PC-9 (cell line): ENCODE measurements at regions not wholly inside any gene's neighbourhood (a gene's known extent, or its start where the extent isn't known, plus 50 kb on each side); places are given as distances from the start of the nearest gene placed in this dataset.

Experiments used
- BruUV-seq: library from RNA; stranded (reverse); fragments of 400-500 nt; replicated peaks from 2 replicates; lab custom pipeline; 2021; lab: Mats Ljungman, UMichigan
- CTCF ChIA-PET: fragments of 300-600 bp; sonication (Branson Sonifier 250); formaldehyde crosslinking; loops from one replicate; lab custom pipeline; 2022; ENCODE audit warnings: antibody characterized with exemption; lab: Charles Lee
- POLR2A ChIA-PET: fragments of 300-600 bp; sonication (Branson Sonifier 250); formaldehyde crosslinking; loops from one replicate; lab custom pipeline; 2022; ENCODE audit warnings: antibody characterized with exemption; ENCODE audit not compliant: unreplicated experiment; lab: Charles Lee
- DNase-seq, 2 experiments: peaks; one replicate each; pipeline versions ENCODE4 v3.0.0 to v3.0.0-alpha.2; 2015 to 2022; ENCODE audit warnings: mixed read lengths in 1 of 2
- H2AFZ ChIP-seq: fragments of 200-600 bp; sonication (generic); 2 replicates; pipeline ENCODE4 v1.8.1; 2017; ENCODE audit warnings: antibody characterized with exemption
- H3F3A ChIP-seq: fragments of 200-600 bp; sonication (generic); 2 replicates; pipeline ENCODE4 v1.8.1; 2017; ENCODE audit warnings: antibody characterized with exemption, mild to moderate bottlenecking, low read depth; ENCODE audit not compliant: insufficient read depth
- H3K27ac ChIP-seq: fragments of 200-600 bp; sonication (generic); 2 replicates; pipeline ENCODE4 v1.6.1; 2016; ENCODE audit warnings: mixed run types
- H3K27me3 ChIP-seq: fragments of 200-600 bp; sonication (generic); 2 replicates; pipeline ENCODE4 v1.6.1; 2016; ENCODE audit warnings: low read depth, mixed run types; ENCODE audit not compliant: insufficient read depth
- H3K36me3 ChIP-seq: fragments of 200-600 bp; sonication (generic); 2 replicates; pipeline ENCODE4 v1.6.1; 2016; ENCODE audit warnings: low read depth, mixed run types
- H3K4me1 ChIP-seq: fragments of 200-600 bp; sonication (generic); replicated peaks from 2 replicates; pipeline ENCODE4 v1.6.1; 2016; ENCODE audit warnings: mixed run types; ENCODE audit not compliant: insufficient read depth
- H3K4me2 ChIP-seq: fragments of 200-600 bp; sonication (generic); 2 replicates; pipeline ENCODE4 v1.6.1; 2017; ENCODE audit warnings: mixed run types
- H3K4me3 ChIP-seq: fragments of 200-600 bp; sonication (generic); 2 replicates; pipeline ENCODE4 v1.6.1; 2016; ENCODE audit warnings: mixed run types
- H3K79me2 ChIP-seq: fragments of 200-600 bp; sonication (generic); 2 replicates; pipeline ENCODE4 v1.6.1; 2017; ENCODE audit warnings: low read depth, mixed run types
- H3K9me2 ChIP-seq: fragments of 200-600 bp; sonication (generic); 2 replicates; pipeline ENCODE4 v1.8.1; 2017; ENCODE audit warnings: mild to moderate bottlenecking; ENCODE audit not compliant: insufficient read depth
- H3K9me3 ChIP-seq: fragments of 200-600 bp; sonication (generic); 2 replicates; pipeline ENCODE4 v1.8.1; 2016; ENCODE audit warnings: low read depth; ENCODE audit not compliant: insufficient read depth
- H4K20me1 ChIP-seq: fragments of 200-600 bp; sonication (generic); 2 replicates; pipeline ENCODE4 v1.8.1; 2017; ENCODE audit not compliant: insufficient read depth
- EZH2 ChIP-seq: fragments of 200-600 bp; sonication (generic); IDR thresholded peaks from 2 replicates; pipeline ENCODE4 v1.8.0; 2017; ENCODE audit warnings: antibody characterized with exemption, low read depth
- intact Hi-C: fragments of 100-400 bp; cut with micrococcal nuclease; formaldehyde crosslinking; loops from one replicate; pipeline ENCODE4 v1.10.0; 2022; ENCODE audit not compliant: unreplicated experiment
- TF ChIP-seq, protein P1 (sequence below): fragments of 200-600 bp; sonication (generic); conservative IDR thresholded peaks from 2 replicates; pipeline ENCODE4 v1.6.1; 2017; ENCODE audit warnings: mixed run types, antibody characterized with exemption, mild to moderate bottlenecking, moderate library complexity

DNA sequence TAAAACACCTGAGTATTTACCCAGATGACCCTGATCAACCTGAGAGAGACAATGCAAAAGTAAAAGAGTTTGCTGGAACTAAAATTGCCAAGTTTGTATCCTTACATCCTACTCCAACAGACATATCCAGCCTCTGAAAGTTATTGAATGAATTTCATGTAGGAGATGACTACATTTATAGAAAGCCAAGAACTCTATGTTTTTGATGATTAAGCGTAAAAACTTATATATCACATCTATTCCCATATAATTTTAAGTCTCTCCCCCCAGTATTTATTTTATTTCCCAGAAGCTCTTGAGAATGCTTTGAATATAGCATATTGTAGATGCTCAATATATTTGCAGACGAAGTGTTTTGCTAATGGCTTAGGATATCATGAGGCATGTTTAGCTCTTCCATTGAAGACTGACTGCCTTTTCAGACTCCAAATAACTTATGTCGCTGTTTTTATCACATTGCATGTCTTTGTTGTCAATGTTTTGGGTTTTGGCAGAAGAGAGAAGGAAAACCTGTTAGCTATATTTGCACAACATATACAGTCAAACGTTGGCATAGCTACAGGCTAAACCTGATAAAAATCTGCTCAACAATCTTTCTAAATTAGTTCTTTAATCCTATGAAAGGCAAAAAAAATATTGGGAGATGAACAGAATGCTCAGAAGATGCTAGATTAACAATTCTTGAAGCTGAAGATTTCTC, 213.6 kb downstream of the DIO2 start:
- Histone ChIP-seq H3F3A (no peaks in the 10 kb centered on the region), H3K4me3 (no peak overlapping the region), H2AFZ (no peak overlapping the region), H3K27ac (no peak overlapping the region), H3K4me1 (no peaks in the 10 kb centered on the region; the same call in 1 of the 2 replicates), H3K9me3 (no peaks in the 10 kb centered on the region), H4K20me1 (no peaks in the 10 kb centered on the region), H3K27me3 (no peaks in the 10 kb centered on the region), H3K4me2 (no peak overlapping the region), H3K9me2 (no peaks in the 10 kb centered on the region), H3K79me2 (no peaks in the 10 kb centered on the region), H3K36me3 (no peaks in the 10 kb centered on the region)
- BruUV-seq: no TSS peak
- intact Hi-C loops: no loop called here
- ChIA-PET CTCF (no interaction called here), POLR2A (no interaction called here)
- TF ChIP-seq EZH2: no peak
- TF ChIP-seq, protein P1, sequence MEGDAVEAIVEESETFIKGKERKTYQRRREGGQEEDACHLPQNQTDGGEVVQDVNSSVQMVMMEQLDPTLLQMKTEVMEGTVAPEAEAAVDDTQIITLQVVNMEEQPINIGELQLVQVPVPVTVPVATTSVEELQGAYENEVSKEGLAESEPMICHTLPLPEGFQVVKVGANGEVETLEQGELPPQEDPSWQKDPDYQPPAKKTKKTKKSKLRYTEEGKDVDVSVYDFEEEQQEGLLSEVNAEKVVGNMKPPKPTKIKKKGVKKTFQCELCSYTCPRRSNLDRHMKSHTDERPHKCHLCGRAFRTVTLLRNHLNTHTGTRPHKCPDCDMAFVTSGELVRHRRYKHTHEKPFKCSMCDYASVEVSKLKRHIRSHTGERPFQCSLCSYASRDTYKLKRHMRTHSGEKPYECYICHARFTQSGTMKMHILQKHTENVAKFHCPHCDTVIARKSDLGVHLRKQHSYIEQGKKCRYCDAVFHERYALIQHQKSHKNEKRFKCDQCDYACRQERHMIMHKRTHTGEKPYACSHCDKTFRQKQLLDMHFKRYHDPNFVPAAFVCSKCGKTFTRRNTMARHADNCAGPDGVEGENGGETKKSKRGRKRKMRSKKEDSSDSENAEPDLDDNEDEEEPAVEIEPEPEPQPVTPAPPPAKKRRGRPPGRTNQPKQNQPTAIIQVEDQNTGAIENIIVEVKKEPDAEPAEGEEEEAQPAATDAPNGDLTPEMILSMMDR: no peak
- no peak for DNase-seq

DNA sequence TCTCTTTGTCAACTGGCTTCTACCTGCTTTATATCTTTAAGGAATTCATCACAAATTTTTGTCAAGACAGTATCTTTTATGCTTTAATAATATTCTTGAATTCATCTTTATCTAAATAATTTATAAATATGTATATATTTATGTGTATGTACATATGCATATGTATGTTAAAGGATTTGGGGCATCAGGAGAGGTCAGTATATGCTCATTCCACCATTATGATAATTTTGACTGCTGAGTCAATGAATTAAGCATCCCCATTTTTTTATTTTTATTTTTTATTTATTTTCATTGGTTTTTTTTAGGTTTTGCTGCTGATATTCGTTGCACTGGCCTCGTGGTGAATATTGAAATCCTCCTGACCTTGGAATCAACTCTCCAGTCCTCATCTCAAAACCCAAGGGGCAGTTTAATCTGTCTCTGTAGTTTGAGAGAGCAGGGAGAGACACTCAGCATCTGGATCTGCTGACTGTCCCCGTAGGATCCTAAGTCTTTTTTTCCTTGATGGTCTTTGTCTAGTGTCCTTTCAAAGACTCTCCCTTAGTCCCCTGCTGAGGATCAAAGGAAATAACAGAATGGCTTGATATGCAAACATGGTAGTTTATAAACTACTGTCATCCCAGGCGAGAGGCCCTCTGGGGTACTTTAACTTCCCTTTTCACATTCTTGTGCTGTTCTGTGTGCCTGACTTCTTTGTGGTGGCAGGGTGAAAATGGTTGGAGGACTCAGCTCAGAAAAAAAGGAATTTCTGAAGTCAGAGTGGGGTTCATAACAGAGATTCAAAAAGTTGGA, 218.7 kb downstream of the DIO2 start:
- H3K9me3 ChIP-seq: no peaks in the 10 kb centered on the region
- H3K27me3 ChIP-seq: no peaks in the 10 kb centered on the region
- intact Hi-C loops: no loop called here
- DNase-seq: no peak
- no peaks in the 10 kb centered on the region for H4K20me1 ChIP-seq
- H3K79me2 ChIP-seq: no peaks in the 10 kb centered on the region
- no peaks in the 10 kb centered on the region for H3K9me2 ChIP-seq
- H3F3A ChIP-seq: no peaks in the 10 kb centered on the region
- H3K4me3 ChIP-seq: no peak overlapping the region
- no peak overlapping the region for H3K4me2 ChIP-seq
- BruUV-seq: no TSS peak
- H3K36me3 ChIP-seq: no peaks in the 10 kb centered on the region
- TF ChIP-seq, protein P1: no peak
- no peak for TF ChIP-seq EZH2
- H2AFZ ChIP-seq: no peak overlapping the region
- no peak overlapping the region for H3K27ac ChIP-seq
- POLR2A ChIA-PET: no interaction called here
- H3K4me1 ChIP-seq: no peaks in the 10 kb centered on the region
- CTCF ChIA-PET: no interaction called here

DNA sequence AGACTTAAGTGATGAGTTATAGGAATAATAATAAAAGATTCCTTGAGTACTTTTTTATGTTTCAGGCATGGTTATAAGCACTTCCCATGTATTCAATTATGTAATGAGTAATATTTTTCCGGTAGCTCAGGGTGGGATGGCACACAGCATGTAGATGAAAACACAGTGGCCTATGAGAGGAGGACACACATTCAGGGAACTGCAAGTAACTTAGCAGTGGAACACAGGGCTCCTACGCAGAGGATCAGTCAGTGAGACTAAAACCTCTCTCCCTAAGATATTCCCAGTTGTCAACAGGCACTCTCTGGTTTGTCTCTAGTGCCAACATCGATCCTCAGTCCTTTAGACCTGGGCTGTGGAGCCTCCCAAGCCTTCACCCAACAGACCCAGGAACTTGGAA, 219.4 kb downstream of the DIO2 start:
- intact Hi-C loops: no loop called here
- no TSS peak for BruUV-seq
- no peak overlapping the region for H3K4me3 ChIP-seq

More for the DNA sequence above, 219.4 kb downstream of the DIO2 start:
- ChIA-PET CTCF (no interaction called here), POLR2A (no interaction called here)
- no peaks in the 10 kb centered on the region for H4K20me1 ChIP-seq
- DNase-seq: no peak
- no peak overlapping the region for H3K27ac ChIP-seq
- TF ChIP-seq, protein P1: no peak
- no peak for TF ChIP-seq EZH2
- H3K27me3 ChIP-seq: no peaks in the 10 kb centered on the region
- H3K36me3 ChIP-seq: no peaks in the 10 kb centered on the region
- H2AFZ ChIP-seq: no peak overlapping the region
- no peaks in the 10 kb centered on the region for H3K9me2 ChIP-seq
- H3F3A ChIP-seq: no peaks in the 10 kb centered on the region
- H3K4me2 ChIP-seq: no peak overlapping the region
- no peaks in the 10 kb centered on the region for H3K9me3 ChIP-seq
- no peaks in the 10 kb centered on the region for H3K4me1 ChIP-seq
- H3K79me2 ChIP-seq: no peaks in the 10 kb centered on the region
